Mammary epithelial cell (primary cell): ENCODE measurements at regions not wholly inside any gene's neighbourhood (a gene's known extent, or its start where the extent isn't known, plus 50 kb on each side); places are given as distances from the start of the nearest gene placed in this dataset.

Experiments
- CTCF ChIP-seq, 2 donors: IDR thresholded peaks in 1 of 2; conservative IDR thresholded peaks in 1 of 2; 2 replicates each; pipeline ENCODE4 v1.5.1; 2011 to 2012; ENCODE audit warnings: inconsistent platforms in 2 of 2, low read length in 2 of 2, mild to moderate bottlenecking in 2 of 2, control low read depth in 1 of 2, low read depth in 1 of 2; ENCODE audit not compliant: insufficient read depth in 1 of 2; ENCODE audit errors: extremely low read depth in 1 of 2
- EZH2 ChIP-seq: IDR thresholded peaks from 2 replicates; pipeline ENCODE4 v1.6.1; 2012; ENCODE audit warnings: low read length, inconsistent platforms, borderline replicate concordance

GRCh38 chr11:33946930-33947329 is 55.1 kb upstream of the LMO2 start:
- no peak for TF ChIP-seq CTCF (conservative IDR thresholded peaks at IDR 0.05 in 1 of 2, IDR thresholded peaks at IDR 0.05 in 1 of 2; ENCODE audit: extremely low read depth in 1 of 2, insufficient read depth in 1 of 2, low read depth in 1 of 2, low read length in 2 of 2)
- TF ChIP-seq EZH2, result no peak
